Smooth muscle cell (in vitro differentiated cells): ENCODE measurements at regions not wholly inside any gene's neighbourhood (a gene's known extent, or its start where the extent isn't known, plus 50 kb on each side); places are given as distances from the start of the nearest gene placed in this dataset.

Experiments
- DNase-seq: peaks from one replicate; lab custom pipeline; 2025; ENCODE audit not compliant: unreplicated experiment; lab: John Stamatoyannopoulos, UW
- H2AFZ ChIP-seq: fragments of 200-600 bp; sonication (generic); 2 replicates; pipeline ENCODE4 v1.6.0; 2016; ENCODE audit warnings: antibody characterized with exemption, low read depth, mild to moderate bottlenecking
- H3F3A ChIP-seq: fragments of 200-600 bp; sonication (generic); 2 replicates; pipeline ENCODE4 v1.6.0; 2017; ENCODE audit warnings: antibody characterized with exemption, low read depth
- H3K27ac ChIP-seq: fragments of 200-600 bp; sonication (generic); 2 replicates; pipeline ENCODE4 v1.5.1; 2016; ENCODE audit warnings: low read depth, mild to moderate bottlenecking
- H3K27me3 ChIP-seq: fragments of 200-600 bp; sonication (generic); 2 replicates; pipeline ENCODE4 v1.6.1; 2016; ENCODE audit warnings: low read depth, mild to moderate bottlenecking
- H3K36me3 ChIP-seq: fragments of 200-600 bp; sonication (generic); 2 replicates; pipeline ENCODE4 v1.5.1; 2016; ENCODE audit warnings: low read depth
- H3K4me1 ChIP-seq: fragments of 200-600 bp; sonication (generic); 2 replicates; pipeline ENCODE4 v1.5.1; 2016; ENCODE audit warnings: low read depth
- H3K4me2 ChIP-seq: fragments of 200-600 bp; sonication (generic); 2 replicates; pipeline ENCODE4 v1.6.0; 2016; ENCODE audit warnings: mild to moderate bottlenecking
- H3K4me3 ChIP-seq: fragments of 200-600 bp; sonication (generic); 2 replicates; pipeline ENCODE4 v1.5.1; 2016; ENCODE audit warnings: mild to moderate bottlenecking
- H3K79me2 ChIP-seq: fragments of 200-600 bp; sonication (generic); 2 replicates; pipeline ENCODE4 v1.6.0; 2016; ENCODE audit warnings: low read depth, mild to moderate bottlenecking
- H3K9ac ChIP-seq: fragments of 200-600 bp; sonication (generic); 2 replicates; pipeline ENCODE4 v1.6.0; 2016; ENCODE audit warnings: low read depth
- H3K9me3 ChIP-seq: fragments of 200-600 bp; sonication (generic); replicated peaks from 2 replicates; pipeline ENCODE4 v1.5.1; 2016; ENCODE audit warnings: low read depth
- H4K20me1 ChIP-seq: fragments of 200-600 bp; sonication (generic); 2 replicates; pipeline ENCODE4 v1.6.0; 2016; ENCODE audit warnings: low read depth
- CTCF ChIP-seq: fragments of 200-600 bp; sonication (generic); IDR thresholded peaks from 2 replicates; pipeline ENCODE4 v1.5.1; 2017; ENCODE audit warnings: borderline replicate concordance, mild to moderate bottlenecking, antibody characterized with exemption; ENCODE audit not compliant: insufficient read depth, poor library complexity, severe bottlenecking
- WGBS: methylation state at CpG from one replicate; pipeline ENCODE4 v1.1.7; 2016; ENCODE audit warnings: low lambda C conversion rate; 5-methylcytosine and 5-hydroxymethylcytosine counted together

DNA sequence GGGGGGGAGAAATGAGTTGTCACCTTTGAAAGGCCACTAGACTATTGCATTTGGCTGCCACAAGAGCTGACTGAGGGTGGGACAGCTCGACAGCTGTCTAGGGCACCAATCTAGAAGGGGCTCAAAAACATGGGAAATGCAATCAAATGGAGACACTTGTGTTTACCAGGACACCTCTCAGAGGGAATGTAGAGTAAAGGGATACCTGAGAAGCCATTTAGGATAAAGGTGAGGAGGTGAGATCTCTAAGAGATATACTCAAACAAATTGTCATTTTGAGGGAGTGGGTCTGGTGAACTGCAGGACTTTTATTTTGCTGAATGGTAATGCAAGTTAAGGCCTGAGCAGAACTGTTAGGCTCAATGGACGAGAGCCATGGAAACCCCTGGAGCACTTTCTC is 159.8 kb downstream of the DDX1 start:
- Histone ChIP-seq H3K4me3 (no peak overlapping the region), H4K20me1 (no peaks in the 10 kb centered on the region), H3K9me3 (no peaks in the 10 kb centered on the region)

GRCh38 chr2:15752552-15753232 is 161.0 kb downstream of the DDX1 start:
- H3K27ac ChIP-seq, result no peak overlapping the region
- no peak overlapping the region for H3K4me2 ChIP-seq
- H3F3A ChIP-seq, result no peaks in the 10 kb centered on the region
- H4K20me1 ChIP-seq, result no peaks in the 10 kb centered on the region
- no peak overlapping the region for H3K9ac ChIP-seq
- H3K36me3 ChIP-seq, result no peaks in the 10 kb centered on the region
- H3K4me3 ChIP-seq, result no peak overlapping the region
- WGBS, result 69% methylated on average over 2 of the region's 2 CpGs
- no peaks in the 10 kb centered on the region for H3K79me2 ChIP-seq
- no peaks in the 10 kb centered on the region for H3K9me3 ChIP-seq
- no peak overlapping the region for H2AFZ ChIP-seq
- no peak for DNase-seq
- peaks cover 6% of the 10 kb centered on the region for H3K4me1 ChIP-seq
- no peak for TF ChIP-seq CTCF
- H3K27me3 ChIP-seq, result no peaks in the 10 kb centered on the region

More for the DNA sequence above, 159.8 kb downstream of the DDX1 start:
- H3K27me3 ChIP-seq, result no peaks in the 10 kb centered on the region
- no peak overlapping the region for H3K4me2 ChIP-seq
- peaks cover 14% of the 10 kb centered on the region for H3K4me1 ChIP-seq
- H3F3A ChIP-seq, result no peaks in the 10 kb centered on the region
- WGBS, result 100% methylated on average over 2 of the region's 2 CpGs
- DNase-seq, result no peak
- H3K79me2 ChIP-seq, result no peaks in the 10 kb centered on the region
- no peak overlapping the region for H3K9ac ChIP-seq
- H3K27ac ChIP-seq, result no peak overlapping the region
- no peaks in the 10 kb centered on the region for H3K36me3 ChIP-seq
- TF ChIP-seq CTCF, result no peak
- H2AFZ ChIP-seq, result no peak overlapping the region

DNA sequence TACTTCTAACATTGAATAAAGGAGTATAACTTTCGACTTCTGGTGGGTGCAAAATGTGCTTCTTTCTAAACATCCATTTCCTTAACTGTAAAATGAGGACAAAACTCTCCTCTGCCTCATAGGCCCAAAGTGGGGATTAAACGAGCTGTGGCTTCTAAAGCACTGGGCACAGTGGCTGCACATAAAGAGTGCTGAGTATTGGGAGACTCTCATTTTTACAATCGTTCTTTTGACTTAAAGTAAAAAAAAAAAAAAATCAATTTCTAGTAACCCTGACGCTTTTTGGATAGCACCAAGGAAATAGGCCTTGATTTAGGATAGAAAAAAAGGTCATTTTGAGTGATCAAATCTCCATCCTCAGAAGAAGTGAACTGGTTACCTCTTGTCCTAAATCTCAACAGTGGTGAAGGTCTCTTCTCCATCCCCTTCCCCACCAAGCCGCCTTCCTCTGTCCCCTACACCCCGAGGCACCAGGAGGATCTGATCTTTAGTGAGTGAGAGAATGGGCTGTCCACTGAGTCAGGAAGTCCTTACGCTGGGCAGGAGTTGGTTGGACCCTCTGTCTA is 161.6 kb downstream of the DDX1 start:
- no peaks in the 10 kb centered on the region for H4K20me1 ChIP-seq
- no peak overlapping the region for H2AFZ ChIP-seq
- H3K4me1 ChIP-seq, result peaks cover under 1% of the 10 kb centered on the region
- H3K79me2 ChIP-seq, result no peaks in the 10 kb centered on the region
- H3K36me3 ChIP-seq, result no peaks in the 10 kb centered on the region
- H3K9ac ChIP-seq, result no peak overlapping the region
- TF ChIP-seq CTCF, result no peak
- DNase-seq, result no peak
- H3K4me3 ChIP-seq, result no peak overlapping the region
- no peaks in the 10 kb centered on the region for H3K27me3 ChIP-seq
- WGBS, result 81% methylated on average over 7 of the region's 7 CpGs
- no peak overlapping the region for H3K27ac ChIP-seq
- H3K4me2 ChIP-seq, result no peak overlapping the region
- no peaks in the 10 kb centered on the region for H3F3A ChIP-seq
- H3K9me3 ChIP-seq, result no peaks in the 10 kb centered on the region
